Gastroesophageal sphincter (tissue), 3 donors: ENCODE measurements at regions not wholly inside any gene's neighbourhood (a gene's known extent, or its start where the extent isn't known, plus 50 kb on each side); places are given as distances from the start of the nearest gene placed in this dataset.

ENCODE experiments used
- EP300 ChIP-seq: sonication (generic); formaldehyde crosslinking; IDR thresholded peaks from one replicate; pipeline ENCODE4 v1.6.1; 2017; ENCODE audit warnings: antibody characterized with exemption, mild to moderate bottlenecking
- TF ChIP-seq, protein P1 (sequence below), 4 experiments: fragments of 200-600 bp in 2 of 4; fragments of 450-650 bp in 2 of 4; sonication (generic) in 1 of 4; IDR thresholded peaks; one replicate each; pipeline ENCODE4 v1.5.1; 2017 to 2019; ENCODE audit warnings: antibody characterized with exemption in 4 of 4, mild to moderate bottlenecking in 2 of 4, moderate library complexity in 2 of 4

DNA sequence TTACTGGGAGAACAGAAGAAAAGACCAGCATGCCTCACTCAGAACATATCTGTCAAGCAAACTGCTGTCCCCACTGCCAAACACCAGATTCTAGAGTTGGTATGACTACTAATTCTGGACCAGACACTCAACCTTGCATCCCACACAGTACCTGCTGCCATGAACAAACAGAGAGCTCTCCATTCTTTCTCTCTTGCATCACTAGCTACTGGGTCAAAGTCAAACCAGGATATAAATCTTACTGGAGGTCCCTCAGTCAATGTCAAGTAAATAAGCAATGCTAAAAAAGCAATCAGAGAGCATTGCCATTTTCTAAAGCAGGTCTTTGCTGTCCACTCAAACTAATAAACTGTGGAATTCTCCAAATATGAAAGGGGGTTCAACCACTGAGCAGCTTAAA, 452.4 kb upstream of the SEL1L start:
- TF ChIP-seq, protein P1, sequence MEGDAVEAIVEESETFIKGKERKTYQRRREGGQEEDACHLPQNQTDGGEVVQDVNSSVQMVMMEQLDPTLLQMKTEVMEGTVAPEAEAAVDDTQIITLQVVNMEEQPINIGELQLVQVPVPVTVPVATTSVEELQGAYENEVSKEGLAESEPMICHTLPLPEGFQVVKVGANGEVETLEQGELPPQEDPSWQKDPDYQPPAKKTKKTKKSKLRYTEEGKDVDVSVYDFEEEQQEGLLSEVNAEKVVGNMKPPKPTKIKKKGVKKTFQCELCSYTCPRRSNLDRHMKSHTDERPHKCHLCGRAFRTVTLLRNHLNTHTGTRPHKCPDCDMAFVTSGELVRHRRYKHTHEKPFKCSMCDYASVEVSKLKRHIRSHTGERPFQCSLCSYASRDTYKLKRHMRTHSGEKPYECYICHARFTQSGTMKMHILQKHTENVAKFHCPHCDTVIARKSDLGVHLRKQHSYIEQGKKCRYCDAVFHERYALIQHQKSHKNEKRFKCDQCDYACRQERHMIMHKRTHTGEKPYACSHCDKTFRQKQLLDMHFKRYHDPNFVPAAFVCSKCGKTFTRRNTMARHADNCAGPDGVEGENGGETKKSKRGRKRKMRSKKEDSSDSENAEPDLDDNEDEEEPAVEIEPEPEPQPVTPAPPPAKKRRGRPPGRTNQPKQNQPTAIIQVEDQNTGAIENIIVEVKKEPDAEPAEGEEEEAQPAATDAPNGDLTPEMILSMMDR (IDR thresholded peaks at IDR 0.05) = no peak
- no peak for TF ChIP-seq EP300
